ENCODE measurements at regions not wholly inside any gene's neighbourhood (a gene's known extent, or its start where the extent isn't known, plus 50 kb on each side); places are given as distances from the start of the nearest gene placed in this dataset.

GRCh38 chr2:194271293-194271961 is 1385.6 kb upstream of the SLC39A10 start:
- no peak overlapping the region for H3K4me3 Mint-ChIP-seq
- no peaks in the 10 kb centered on the region for H3K27me3 Mint-ChIP-seq
- H3K9me3 Mint-ChIP-seq (ENCODE audit: low read depth) = no peaks in the 10 kb centered on the region
- H3K36me3 Mint-ChIP-seq = no peaks in the 10 kb centered on the region
- H3K27ac Mint-ChIP-seq = no peak overlapping the region
- no peaks in the 10 kb centered on the region for H3K4me1 Mint-ChIP-seq (ENCODE audit: low read depth)

GRCh38 chr2:194270648-194271047 is 1386.4 kb upstream of the SLC39A10 start:
- Mint-ChIP-seq H3K4me3 (no peak overlapping the region), H3K9me3 (ENCODE audit: low read depth) (no peaks in the 10 kb centered on the region), H3K36me3 (no peaks in the 10 kb centered on the region), H3K27me3 (no peaks in the 10 kb centered on the region), H3K4me1 (ENCODE audit: low read depth) (no peaks in the 10 kb centered on the region), H3K27ac (no peak overlapping the region)

GRCh38 chr2:194264586-194264985 is 1392.4 kb upstream of the SLC39A10 start:
- H3K4me1 Mint-ChIP-seq (ENCODE audit: low read depth) = no peaks in the 10 kb centered on the region
- no peak overlapping the region for H3K27ac Mint-ChIP-seq
- H3K36me3 Mint-ChIP-seq = no peaks in the 10 kb centered on the region
- H3K4me3 Mint-ChIP-seq = no peak overlapping the region
- H3K27me3 Mint-ChIP-seq = no peaks in the 10 kb centered on the region
- no peaks in the 10 kb centered on the region for H3K9me3 Mint-ChIP-seq (ENCODE audit: low read depth)

- Mint-ChIP-seq H3K27ac (no peak overlapping the region), H3K4me1 (ENCODE audit: low read depth) (no peaks in the 10 kb centered on the region), H3K4me3 (no peak overlapping the region), H3K9me3 (ENCODE audit: low read depth) (peaks cover 4% of the 10 kb centered on the region), H3K36me3 (peaks cover 2% of the 10 kb centered on the region), H3K27me3 (no peaks in the 10 kb centered on the region)
Observed at GRCh38 chr2:194260185-194260584, 1396.8 kb upstream of the SLC39A10 start.

- Mint-ChIP-seq H3K9me3 (ENCODE audit: low read depth) (peaks cover 4% of the 10 kb centered on the region), H3K27ac (no peak overlapping the region), H3K36me3 (peaks cover 2% of the 10 kb centered on the region), H3K27me3 (no peaks in the 10 kb centered on the region), H3K4me3 (no peak overlapping the region), H3K4me1 (ENCODE audit: low read depth) (no peaks in the 10 kb centered on the region)
Observed at GRCh38 chr2:194257095-194257494, 1399.9 kb upstream of the SLC39A10 start.

- Mint-ChIP-seq H3K4me3 (no peak overlapping the region), H3K9me3 (ENCODE audit: low read depth) (peaks cover 4% of the 10 kb centered on the region), H3K27me3 (no peaks in the 10 kb centered on the region), H3K4me1 (ENCODE audit: low read depth) (no peaks in the 10 kb centered on the region), H3K27ac (no peak overlapping the region), H3K36me3 (peaks cover 2% of the 10 kb centered on the region)
Observed at GRCh38 chr2:194253528-194254259, 1403.3 kb upstream of the SLC39A10 start.

GRCh38 chr2:194252127-194252526 is 1404.9 kb upstream of the SLC39A10 start:
- H3K27ac Mint-ChIP-seq = no peak overlapping the region
- peaks cover 4% of the 10 kb centered on the region for H3K9me3 Mint-ChIP-seq (ENCODE audit: low read depth)
- no peaks in the 10 kb centered on the region for H3K27me3 Mint-ChIP-seq
- H3K4me3 Mint-ChIP-seq = no peak overlapping the region
- H3K36me3 Mint-ChIP-seq = peaks cover 2% of the 10 kb centered on the region
- H3K4me1 Mint-ChIP-seq (ENCODE audit: low read depth) = no peaks in the 10 kb centered on the region

GRCh38 chr2:194232600-194232999 is 1424.4 kb upstream of the SLC39A10 start:
- Mint-ChIP-seq H3K27me3 (no peaks in the 10 kb centered on the region), H3K27ac (no peak overlapping the region), H3K9me3 (ENCODE audit: low read depth) (no peaks in the 10 kb centered on the region), H3K4me3 (no peak overlapping the region), H3K4me1 (ENCODE audit: low read depth) (no peaks in the 10 kb centered on the region), H3K36me3 (no peaks in the 10 kb centered on the region)

- Mint-ChIP-seq H3K4me1 (ENCODE audit: low read depth) (no peaks in the 10 kb centered on the region), H3K27ac (no peak overlapping the region), H3K4me3 (no peak overlapping the region), H3K9me3 (ENCODE audit: low read depth) (no peaks in the 10 kb centered on the region), H3K36me3 (no peaks in the 10 kb centered on the region), H3K27me3 (no peaks in the 10 kb centered on the region)
Observed at GRCh38 chr2:194223218-194223617, 1433.8 kb upstream of the SLC39A10 start.

GRCh38 chr2:194214192-194214591 is 1442.8 kb upstream of the SLC39A10 start:
- Mint-ChIP-seq H3K4me1 (ENCODE audit: low read depth) (no peaks in the 10 kb centered on the region), H3K27me3 (no peaks in the 10 kb centered on the region), H3K36me3 (no peaks in the 10 kb centered on the region)

GRCh38 chr2:194205568-194206227 is 1451.3 kb upstream of the SLC39A10 start:
- Mint-ChIP-seq H3K4me3 (no peak overlapping the region), H3K27me3 (no peaks in the 10 kb centered on the region), H3K36me3 (no peaks in the 10 kb centered on the region), H3K27ac (no peak overlapping the region), H3K9me3 (ENCODE audit: low read depth) (peaks cover 5% of the 10 kb centered on the region), H3K4me1 (ENCODE audit: low read depth) (no peaks in the 10 kb centered on the region)

More at GRCh38 chr2:194214192-194214591, 1442.8 kb upstream of the SLC39A10 start:
- Mint-ChIP-seq H3K9me3 (ENCODE audit: low read depth) (no peaks in the 10 kb centered on the region), H3K4me3 (no peak overlapping the region), H3K27ac (no peak overlapping the region)

GRCh38 chr2:194203898-194204297 is 1453.1 kb upstream of the SLC39A10 start:
- Mint-ChIP-seq H3K27me3 (no peaks in the 10 kb centered on the region), H3K27ac (no peak overlapping the region), H3K36me3 (no peaks in the 10 kb centered on the region), H3K4me3 (no peak overlapping the region), H3K9me3 (ENCODE audit: low read depth) (peaks cover 5% of the 10 kb centered on the region), H3K4me1 (ENCODE audit: low read depth) (no peaks in the 10 kb centered on the region)

- Mint-ChIP-seq H3K4me3 (no peak overlapping the region), H3K27me3 (no peaks in the 10 kb centered on the region), H3K9me3 (ENCODE audit: low read depth) (no peaks in the 10 kb centered on the region), H3K27ac (no peak overlapping the region), H3K36me3 (no peaks in the 10 kb centered on the region), H3K4me1 (ENCODE audit: low read depth) (no peaks in the 10 kb centered on the region)
Observed at GRCh38 chr2:194182888-194183287, 1474.1 kb upstream of the SLC39A10 start.

GRCh38 chr2:194176134-194176533 is 1480.9 kb upstream of the SLC39A10 start:
- H3K27ac Mint-ChIP-seq = no peak overlapping the region
- peaks cover 6% of the 10 kb centered on the region for H3K9me3 Mint-ChIP-seq (ENCODE audit: low read depth)
- no peaks in the 10 kb centered on the region for H3K4me1 Mint-ChIP-seq (ENCODE audit: low read depth)
- H3K4me3 Mint-ChIP-seq = no peak overlapping the region
- no peaks in the 10 kb centered on the region for H3K36me3 Mint-ChIP-seq
- H3K27me3 Mint-ChIP-seq = no peaks in the 10 kb centered on the region

- H3K27me3 Mint-ChIP-seq = peaks cover 5% of the 10 kb centered on the region
- no peaks in the 10 kb centered on the region for H3K4me1 Mint-ChIP-seq (ENCODE audit: low read depth)
- no peaks in the 10 kb centered on the region for H3K36me3 Mint-ChIP-seq
- no peaks in the 10 kb centered on the region for H3K9me3 Mint-ChIP-seq (ENCODE audit: low read depth)
- H3K27ac Mint-ChIP-seq = no peak overlapping the region
- no peak overlapping the region for H3K4me3 Mint-ChIP-seq
Observed at GRCh38 chr2:194166818-194167217, 1490.2 kb upstream of the SLC39A10 start.

Measured in activated naive CD8-positive, alpha-beta T cell (primary cell).